Activated naive CD4-positive, alpha-beta T cell treated with anti-CD3 and anti-CD28 coated beads, Interleukin-2, amount 10 ng/mL, durations not matched to agents 7 days and 5 days (primary cell): ENCODE measurements at regions not wholly inside any gene's neighbourhood (a gene's known extent, or its start where the extent isn't known, plus 50 kb on each side); places are given as distances from the start of the nearest gene placed in this dataset.
"Not testable (repeated sequence)": the region's sequence is repeated elsewhere in the genome, so short reads cannot be mapped to it uniquely, and the experiment has no call there.

Experiments used
- CTCF ChIA-PET: fragments of 350-600 bp; sonication (Branson Sonifier 250); formaldehyde crosslinking; loops from one replicate; lab custom pipeline; 2021; ENCODE audit warnings: antibody characterized with exemption; lab: Charles Lee
- DNase-seq: peaks from one replicate; pipeline ENCODE4 v3.0.0-alpha.2; 2020
- H3K27ac Mint-ChIP-seq: one replicate; pipeline ENCODE4 v1.8.0; 2021; ENCODE audit warnings: mild to moderate bottlenecking, moderate library complexity, mixed read lengths
- H3K27me3 Mint-ChIP-seq: one replicate; pipeline ENCODE4 v1.8.0; 2021; ENCODE audit warnings: mild to moderate bottlenecking, mixed read lengths
- H3K36me3 Mint-ChIP-seq: one replicate; pipeline ENCODE4 v1.8.0; 2021; ENCODE audit warnings: mixed read lengths
- H3K4me1 Mint-ChIP-seq: one replicate; pipeline ENCODE4 v1.8.0; 2021; ENCODE audit warnings: mixed read lengths
- H3K4me3 Mint-ChIP-seq: one replicate; pipeline ENCODE4 v1.8.0; 2021; ENCODE audit warnings: mild to moderate bottlenecking, moderate library complexity, mixed read lengths
- H3K9me3 Mint-ChIP-seq: one replicate; pipeline ENCODE4 v1.8.0; 2021; ENCODE audit warnings: mixed read lengths

DNA sequence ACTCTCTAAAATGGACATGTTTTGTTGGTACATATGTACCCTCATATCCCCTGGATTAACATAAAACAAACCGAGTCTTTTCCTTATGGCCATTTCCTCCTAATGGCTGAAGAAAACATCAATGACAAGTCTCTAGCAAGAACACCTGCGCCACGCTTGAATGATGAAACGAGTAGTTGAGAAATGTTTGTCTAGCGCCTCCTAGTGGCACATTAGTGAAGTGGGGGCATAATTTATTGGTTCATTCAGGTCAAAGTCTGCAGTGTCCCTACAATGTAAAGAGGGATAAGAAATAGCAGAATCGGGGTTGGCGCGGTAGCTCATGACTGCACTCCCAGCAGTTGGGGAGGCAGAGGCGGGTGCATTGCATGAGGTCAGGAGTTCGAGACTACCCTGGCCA lies 391.8 kb upstream of the USP9Y start:
- Mint-ChIP-seq H3K27ac (no peak overlapping the region), H3K9me3 (no peaks in the 10 kb centered on the region), H3K36me3 (no peaks in the 10 kb centered on the region), H3K4me3 (no peak overlapping the region), H3K27me3 (no peaks in the 10 kb centered on the region), H3K4me1 (peaks cover 3% of the 10 kb centered on the region)
- DNase-seq, result peak; percentile 35
- CTCF ChIA-PET, result no interaction called here

DNA sequence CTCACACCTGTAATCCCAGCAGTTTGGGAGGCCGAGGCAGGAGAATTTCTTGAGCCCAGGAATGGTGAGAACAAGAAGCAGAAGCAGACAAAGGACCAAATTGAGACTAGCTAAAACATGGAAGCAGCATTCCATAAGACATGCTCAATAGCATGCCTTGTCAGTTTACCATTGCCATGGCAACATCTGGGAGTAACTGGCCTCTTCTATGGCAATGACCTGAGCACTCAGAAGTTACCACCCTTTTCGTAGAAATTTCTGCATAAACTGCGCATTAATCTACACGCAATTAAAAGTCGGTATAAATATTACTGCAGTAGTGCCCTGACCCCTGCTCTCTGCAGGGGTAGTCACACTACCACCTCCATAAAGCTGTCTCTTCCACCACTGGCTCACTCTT lies 390.2 kb upstream of the USP9Y start:
- CTCF ChIA-PET, result no interaction called here
- Mint-ChIP-seq H3K27ac (no peak overlapping the region), H3K36me3 (no peaks in the 10 kb centered on the region), H3K27me3 (no peaks in the 10 kb centered on the region), H3K4me1 (no peaks in the 10 kb centered on the region), H3K4me3 (no peak overlapping the region), H3K9me3 (no peaks in the 10 kb centered on the region)
- no peak for DNase-seq

DNA sequence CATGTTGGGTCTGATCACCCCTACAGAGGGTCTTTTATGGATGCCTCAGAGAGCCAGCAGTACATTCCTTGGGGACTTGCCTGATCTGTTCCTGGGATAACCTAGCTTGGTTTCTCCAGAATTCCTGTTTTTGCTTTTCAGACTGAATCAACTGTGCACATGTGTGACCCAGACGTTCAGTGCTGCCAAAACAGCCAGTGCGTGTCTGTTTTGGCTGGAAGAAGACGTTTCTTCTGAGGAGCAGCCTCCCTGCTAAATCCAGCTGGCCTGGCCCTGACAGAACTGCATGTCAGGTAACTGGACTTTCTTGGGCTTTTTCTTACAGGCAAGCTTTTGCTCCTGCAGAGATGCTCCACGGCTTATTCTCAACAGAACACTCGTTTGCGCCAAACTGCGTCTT lies 373.3 kb upstream of the USP9Y start:
- Mint-ChIP-seq H3K27ac (no peak overlapping the region), H3K4me3 (no peak overlapping the region), H3K27me3 (no peaks in the 10 kb centered on the region), H3K9me3 (no peaks in the 10 kb centered on the region), H3K36me3 (no peaks in the 10 kb centered on the region), H3K4me1 (no peaks in the 10 kb centered on the region)
- DNase-seq, result no peak
- CTCF ChIA-PET, result no interaction called here

DNA sequence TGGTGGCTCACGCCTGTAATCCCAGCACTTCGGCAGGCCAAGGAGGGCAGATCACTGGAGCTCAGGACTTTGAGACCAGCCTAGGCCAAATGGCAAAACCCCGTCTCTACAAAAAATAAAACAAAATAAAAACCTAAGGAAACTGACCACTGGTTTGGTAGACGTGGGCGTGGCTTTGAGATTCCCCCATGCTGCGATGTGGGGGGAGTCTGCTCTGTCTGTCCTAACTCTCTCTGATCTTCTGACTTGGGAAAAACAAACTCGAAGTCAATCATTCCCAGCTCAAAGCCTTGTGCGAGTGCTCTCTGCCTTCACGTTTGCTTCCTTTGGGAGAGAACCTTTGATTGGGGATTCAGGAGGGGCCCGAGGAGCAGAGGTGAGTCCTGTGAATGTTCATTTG lies 369.1 kb upstream of the USP9Y start:
- H3K27ac Mint-ChIP-seq, DNase-seq, CTCF ChIA-PET, H3K4me3 Mint-ChIP-seq, H3K27me3 Mint-ChIP-seq, H3K9me3 Mint-ChIP-seq, H3K4me1 Mint-ChIP-seq, H3K36me3 Mint-ChIP-seq: not testable (repeated sequence)

DNA sequence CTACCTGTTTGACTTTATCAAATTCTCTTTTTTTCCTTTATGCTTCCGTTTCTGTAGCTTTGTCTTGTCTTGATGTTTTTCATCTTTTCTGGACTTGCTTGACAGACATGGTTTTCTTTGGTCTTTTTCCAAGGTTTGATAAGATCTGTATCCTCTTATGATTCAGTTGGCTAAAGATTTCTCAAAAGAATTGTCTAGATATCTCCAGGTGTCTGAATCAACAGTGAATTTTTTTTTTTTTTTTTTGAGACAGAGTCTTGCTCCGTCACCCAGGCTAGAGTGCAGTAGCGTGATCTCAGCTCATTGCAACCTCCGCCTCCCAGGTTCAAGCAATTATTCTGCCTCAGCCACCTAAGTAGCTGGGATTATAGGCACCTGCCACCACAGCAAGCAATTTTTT lies 357.8 kb upstream of the USP9Y start:
- CTCF ChIA-PET, result interaction anchor here (0.7 kb wide), 1 partner anchor 290 kb away, joined by 3 read pairs; no protein-coding TSS in a partner anchor

DNA sequence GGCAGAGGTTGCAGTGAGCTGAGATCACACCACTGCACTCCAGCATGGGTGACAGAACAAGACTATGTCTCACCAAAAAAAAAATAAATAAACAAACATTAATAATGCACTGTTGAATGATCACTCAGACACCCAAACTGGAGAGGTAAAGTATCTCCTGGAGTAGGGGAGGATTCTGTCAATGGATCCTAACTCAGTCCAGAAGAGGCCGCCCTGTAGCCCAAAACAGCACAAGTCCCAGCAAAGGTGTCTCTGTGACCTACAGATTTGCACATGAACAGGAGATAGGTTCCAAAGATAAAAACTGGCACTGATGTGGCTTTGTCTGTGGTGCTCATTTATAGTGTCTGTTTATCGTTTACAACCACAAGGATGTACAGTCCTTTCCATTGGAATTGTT lies 352.9 kb upstream of the USP9Y start:
- Mint-ChIP-seq H3K4me3 (no peak overlapping the region), H3K36me3 (no peaks in the 10 kb centered on the region), H3K9me3 (no peaks in the 10 kb centered on the region), H3K27ac (no peak overlapping the region), H3K4me1 (no peaks in the 10 kb centered on the region), H3K27me3 (no peaks in the 10 kb centered on the region)
- no peak for DNase-seq
- CTCF ChIA-PET, result no interaction called here

More for the DNA sequence above, 357.8 kb upstream of the USP9Y start:
- Mint-ChIP-seq H3K9me3 (no peaks in the 10 kb centered on the region), H3K36me3 (no peaks in the 10 kb centered on the region), H3K27ac (no peak overlapping the region), H3K27me3 (no peaks in the 10 kb centered on the region), H3K4me1 (no peaks in the 10 kb centered on the region), H3K4me3 (no peak overlapping the region)
- no peak for DNase-seq

DNA sequence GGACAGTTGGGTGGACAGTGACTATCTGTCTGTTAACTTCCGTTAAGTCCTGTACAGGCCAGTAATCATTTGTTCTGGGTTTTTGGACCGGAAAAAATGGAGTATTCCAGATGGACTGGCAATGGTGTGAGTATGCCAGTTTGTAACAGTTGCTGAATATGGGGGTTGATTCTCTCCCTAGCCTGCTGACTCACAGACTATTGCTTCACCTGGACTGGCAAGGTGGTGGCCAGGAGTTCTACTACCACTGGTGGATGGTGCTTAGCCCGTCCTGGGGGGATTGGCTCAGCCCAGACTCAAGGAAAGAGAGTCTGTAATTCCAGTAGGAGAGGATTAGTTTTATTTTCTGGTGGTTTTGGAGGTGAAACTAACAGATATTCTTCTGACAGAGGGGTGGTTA lies 343.8 kb upstream of the USP9Y start:
- no peak for DNase-seq
- Mint-ChIP-seq H3K9me3 (no peaks in the 10 kb centered on the region), H3K4me3 (no peak overlapping the region), H3K4me1 (no peaks in the 10 kb centered on the region), H3K36me3 (no peaks in the 10 kb centered on the region), H3K27me3 (no peaks in the 10 kb centered on the region), H3K27ac (no peak overlapping the region)
- CTCF ChIA-PET, result no interaction called here

DNA sequence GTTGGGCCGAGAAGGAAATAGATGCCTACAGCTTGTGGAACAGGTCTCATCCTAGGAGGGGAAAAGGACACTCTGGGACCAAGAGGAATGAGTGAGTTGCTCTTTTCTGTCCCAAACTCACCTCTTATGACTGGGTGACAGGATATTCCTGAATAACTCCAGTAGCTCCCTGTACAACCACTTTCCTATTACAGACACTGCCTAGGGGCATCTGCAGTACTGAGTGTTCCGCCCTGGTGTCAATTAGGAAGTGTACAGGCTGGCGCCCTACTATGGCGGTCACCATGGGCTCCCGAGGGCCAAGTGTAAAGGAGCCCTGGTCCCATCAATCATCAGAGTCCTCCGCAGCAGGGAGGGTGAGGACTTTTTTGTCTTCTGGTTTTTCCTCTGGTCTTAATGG lies 343.4 kb upstream of the USP9Y start:
- no peaks in the 10 kb centered on the region for H3K9me3 Mint-ChIP-seq
- no peaks in the 10 kb centered on the region for H3K36me3 Mint-ChIP-seq
- CTCF ChIA-PET, result no interaction called here
- H3K4me3 Mint-ChIP-seq, result no peak overlapping the region
- H3K27me3 Mint-ChIP-seq, result no peaks in the 10 kb centered on the region
- H3K4me1 Mint-ChIP-seq, result no peaks in the 10 kb centered on the region
- no peak overlapping the region for H3K27ac Mint-ChIP-seq
- no peak for DNase-seq

DNA sequence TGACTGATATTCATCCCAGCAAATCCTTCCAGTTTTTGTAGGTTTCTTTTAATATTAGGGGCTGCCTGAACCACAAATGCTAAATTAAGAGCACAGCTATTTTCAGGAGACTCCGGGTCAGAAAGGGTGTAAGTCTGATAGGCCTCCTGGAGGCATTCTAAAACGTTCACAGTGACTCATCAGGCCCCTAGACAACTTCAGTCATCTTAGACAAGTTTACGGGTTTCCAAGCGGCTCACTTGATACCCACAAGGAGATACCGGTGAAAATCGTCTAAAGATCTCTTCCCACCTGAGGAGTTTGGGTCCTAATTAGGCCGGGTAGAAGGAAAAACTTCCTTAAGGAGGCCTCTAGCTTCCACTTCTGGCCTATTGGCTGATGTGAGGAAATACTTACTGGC lies 342.7 kb upstream of the USP9Y start:
- Mint-ChIP-seq H3K27ac (peak overlapping the region; percentile 52), H3K27me3 (no peaks in the 10 kb centered on the region)

DNA sequence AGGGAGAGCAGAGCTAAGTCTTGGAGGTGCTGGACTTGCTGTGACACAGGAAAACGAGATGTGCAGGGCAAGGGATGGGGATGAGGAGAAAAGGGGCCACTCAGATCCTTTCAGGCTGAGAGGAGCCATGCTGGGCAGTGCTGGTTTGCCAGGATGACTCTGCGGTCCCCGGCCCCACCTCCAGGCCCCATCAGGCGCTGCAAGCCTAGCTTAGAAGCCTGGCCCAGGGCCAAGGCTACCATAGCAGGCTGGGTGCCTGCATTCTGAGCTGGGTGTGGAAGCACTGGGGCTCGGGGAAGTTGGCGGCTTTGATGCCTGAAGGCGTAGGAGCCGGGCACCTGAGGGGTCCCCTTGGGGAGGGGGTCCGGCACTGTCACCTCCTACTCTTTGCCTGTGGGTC lies 341.2 kb upstream of the USP9Y start:
- Mint-ChIP-seq H3K4me3 (no peak overlapping the region), H3K36me3 (no peaks in the 10 kb centered on the region), H3K4me1 (no peaks in the 10 kb centered on the region), H3K9me3 (no peaks in the 10 kb centered on the region), H3K27ac (no peak overlapping the region), H3K27me3 (no peaks in the 10 kb centered on the region)
- DNase-seq, result no peak
- CTCF ChIA-PET, result no interaction called here

More for the DNA sequence above, 342.7 kb upstream of the USP9Y start:
- Mint-ChIP-seq H3K36me3 (no peaks in the 10 kb centered on the region), H3K4me1 (no peaks in the 10 kb centered on the region), H3K4me3 (no peak overlapping the region), H3K9me3 (no peaks in the 10 kb centered on the region)
- CTCF ChIA-PET, result no interaction called here
- DNase-seq, result no peak

DNA sequence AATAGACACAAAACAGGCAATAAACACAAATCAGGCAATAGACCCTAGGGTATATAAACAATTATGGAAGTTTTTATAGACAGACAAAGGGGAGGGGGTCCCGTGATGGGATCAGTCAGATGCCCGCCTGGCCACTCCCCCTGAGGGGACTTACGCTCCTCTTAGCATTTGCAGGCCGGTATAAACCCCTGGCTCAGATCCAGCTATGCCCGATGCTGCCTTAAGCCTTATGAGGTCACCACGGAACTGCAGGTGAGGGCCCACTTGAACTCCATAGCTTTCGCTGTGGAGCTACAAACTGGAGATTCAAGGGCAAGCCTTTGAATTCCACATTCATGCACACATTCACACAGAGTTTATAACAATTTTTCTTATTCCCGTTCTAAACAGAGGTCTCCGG lies 340.5 kb upstream of the USP9Y start:
- no peak overlapping the region for H3K4me3 Mint-ChIP-seq
- H3K36me3 Mint-ChIP-seq, result no peaks in the 10 kb centered on the region
- H3K27me3 Mint-ChIP-seq, result no peaks in the 10 kb centered on the region
- CTCF ChIA-PET, result no interaction called here
- H3K9me3 Mint-ChIP-seq, result no peaks in the 10 kb centered on the region
- no peak overlapping the region for H3K27ac Mint-ChIP-seq
- no peaks in the 10 kb centered on the region for H3K4me1 Mint-ChIP-seq
- no peak for DNase-seq

DNA sequence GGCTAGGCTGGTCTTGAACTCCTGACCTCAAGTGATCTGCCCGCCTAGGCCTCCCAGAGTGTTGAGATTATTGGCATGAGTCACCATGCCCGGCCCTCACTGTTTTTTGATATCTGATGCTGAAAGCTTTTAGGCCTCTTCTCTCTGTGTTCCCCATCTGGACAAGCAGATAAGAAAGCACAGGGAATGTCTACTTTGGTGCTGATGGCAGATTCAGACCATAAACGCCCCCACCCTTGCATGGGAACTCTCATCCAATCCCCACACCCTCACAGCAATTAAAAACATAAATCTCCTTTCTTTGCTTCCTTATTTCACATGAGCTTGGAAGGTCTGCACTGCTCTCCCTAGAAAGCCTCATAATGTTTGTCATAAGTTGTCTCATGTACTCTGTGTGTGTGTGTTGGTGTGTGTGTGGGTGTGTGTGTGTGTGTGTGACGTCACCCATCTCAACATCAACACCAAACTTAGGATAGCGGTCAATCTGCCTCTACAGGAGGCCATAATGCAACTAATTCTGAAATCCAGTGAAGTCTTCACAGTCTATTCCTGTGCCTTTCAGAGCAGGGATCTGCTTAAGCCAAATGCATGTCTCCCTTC lies 335.6 kb upstream of the USP9Y start:
- no peaks in the 10 kb centered on the region for H3K9me3 Mint-ChIP-seq

DNA sequence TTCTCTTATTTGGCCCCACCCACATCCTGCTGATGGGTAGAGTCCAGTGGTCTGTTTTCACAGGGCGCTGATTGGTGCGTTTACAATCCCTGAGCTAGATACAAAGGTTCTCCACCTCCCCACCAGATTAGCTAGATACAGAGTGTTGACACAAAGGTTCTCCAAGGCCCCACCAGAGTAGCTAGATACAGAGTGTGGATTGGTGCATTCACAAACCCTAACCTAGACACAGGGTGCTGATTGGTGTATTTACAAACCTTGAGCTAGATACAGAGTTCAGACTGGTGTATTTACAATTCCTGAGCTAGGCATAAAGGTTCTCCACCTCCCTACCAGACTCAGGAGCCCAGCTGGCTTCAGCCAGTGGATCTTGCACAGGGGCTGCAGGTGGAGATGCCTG lies 326.4 kb upstream of the USP9Y start:
- H3K36me3 Mint-ChIP-seq, H3K27ac Mint-ChIP-seq, DNase-seq, CTCF ChIA-PET, H3K4me1 Mint-ChIP-seq, H3K4me3 Mint-ChIP-seq, H3K9me3 Mint-ChIP-seq, H3K27me3 Mint-ChIP-seq: not testable (repeated sequence)

More for the DNA sequence above, 335.6 kb upstream of the USP9Y start:
- Mint-ChIP-seq H3K27me3 (no peaks in the 10 kb centered on the region), H3K36me3 (no peaks in the 10 kb centered on the region), H3K27ac (no peak overlapping the region), H3K4me3 (no peak overlapping the region), H3K4me1 (no peaks in the 10 kb centered on the region)
- CTCF ChIA-PET, result no interaction called here
- DNase-seq, result no peak

DNA sequence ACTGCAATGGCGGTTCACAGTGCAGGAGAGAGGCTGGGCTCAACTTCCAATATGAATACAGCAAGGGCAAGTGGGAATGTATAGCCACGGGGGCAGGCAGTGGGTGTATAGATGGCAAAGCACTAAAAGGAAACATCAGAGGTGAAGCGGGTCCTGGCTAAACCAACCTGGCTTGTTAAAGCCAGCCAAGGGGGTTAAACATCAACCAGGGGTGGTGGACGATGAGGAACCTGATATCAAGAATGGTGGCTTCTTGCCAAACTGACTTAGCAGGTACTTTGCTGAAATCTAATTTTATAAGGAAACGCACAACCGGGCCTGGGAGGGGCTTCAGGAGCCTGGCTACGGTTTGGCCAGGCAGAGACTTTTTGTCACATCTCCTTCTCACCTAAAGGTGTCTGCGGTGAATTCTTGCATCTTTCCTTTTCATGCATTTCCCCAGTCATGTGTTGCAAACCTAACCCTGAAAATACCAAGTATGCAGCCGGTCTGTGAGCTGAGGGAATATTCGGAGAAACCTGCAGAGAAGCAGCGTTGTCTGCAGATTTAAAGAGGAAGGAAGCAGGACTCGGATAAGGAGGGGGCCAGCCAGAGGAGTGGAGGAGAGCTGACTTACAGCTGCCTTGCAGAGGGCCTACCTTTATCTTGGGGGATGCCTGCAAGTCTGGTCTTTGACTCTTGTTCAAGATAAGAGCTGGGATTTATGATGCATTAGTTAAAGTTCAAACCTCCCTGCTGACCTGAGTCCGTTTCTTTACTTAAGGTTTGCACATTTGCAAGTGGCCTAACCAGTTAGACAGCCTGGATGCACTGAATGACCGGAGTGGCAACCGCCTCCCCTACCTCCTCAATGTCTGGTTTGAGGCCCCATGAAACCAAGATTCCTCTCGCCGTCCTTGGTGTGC lies 309.1 kb upstream of the USP9Y start:
- DNase-seq, H3K4me1 Mint-ChIP-seq, H3K36me3 Mint-ChIP-seq, H3K4me3 Mint-ChIP-seq, CTCF ChIA-PET, H3K27me3 Mint-ChIP-seq, H3K27ac Mint-ChIP-seq, H3K9me3 Mint-ChIP-seq: not testable (repeated sequence)

DNA sequence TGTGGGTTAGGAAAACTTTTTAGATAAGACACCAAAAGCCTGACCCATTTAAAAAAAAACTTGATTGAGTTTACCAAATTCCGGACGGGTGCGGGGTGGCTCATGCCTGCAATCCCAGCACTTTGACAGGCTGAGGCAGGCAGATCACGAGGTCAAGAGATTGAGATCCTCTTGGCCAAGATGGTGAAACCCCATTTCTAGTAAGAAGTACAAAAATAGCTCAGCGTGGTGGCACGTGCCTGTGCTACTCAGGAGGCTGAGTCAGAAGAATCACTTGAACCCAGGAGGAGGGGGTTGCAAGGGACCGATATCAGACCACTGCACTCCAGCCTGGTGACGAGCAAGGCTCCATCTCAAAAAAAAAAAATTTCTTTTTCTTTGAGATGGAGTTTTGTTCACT lies 307.8 kb upstream of the USP9Y start:
- Mint-ChIP-seq H3K27me3 (no peaks in the 10 kb centered on the region), H3K27ac (no peak overlapping the region), H3K9me3 (no peaks in the 10 kb centered on the region), H3K36me3 (no peaks in the 10 kb centered on the region), H3K4me1 (no peaks in the 10 kb centered on the region), H3K4me3 (no peak overlapping the region)
- DNase-seq, result no peak
- CTCF ChIA-PET, result no interaction called here
